ENCODE measurements at regions not wholly inside any gene's neighbourhood (a gene's known extent, or its start where the extent isn't known, plus 50 kb on each side); places are given as distances from the start of the nearest gene placed in this dataset.

GRCh38 chr2:221822416-221822815 is 250.3 kb upstream of the EPHA4 start:
- H3K9me3 ChIP-seq, result no peaks in the 10 kb centered on the region
- no peaks in the 10 kb centered on the region for H3K27me3 ChIP-seq
- no peak overlapping the region for H3K4me3 ChIP-seq (ENCODE audit: low read depth in 1 of 2, low read length in 1 of 2)
- no peaks in the 10 kb centered on the region for H3K36me3 ChIP-seq
- TF ChIP-seq CTCF (IDR thresholded peaks at IDR 0.05), result no peak
- no peaks in the 10 kb centered on the region for H3K4me1 ChIP-seq (ENCODE audit: control insufficient read depth in 1 of 2, insufficient read depth in 1 of 2, low read depth in 1 of 2, low read length in 1 of 2)
- no peak overlapping the region for H3K27ac ChIP-seq

- H3K36me3 ChIP-seq, result no peaks in the 10 kb centered on the region
- TF ChIP-seq CTCF (IDR thresholded peaks at IDR 0.05), result no peak
- H3K4me1 ChIP-seq (ENCODE audit: control insufficient read depth in 1 of 2, insufficient read depth in 1 of 2, low read depth in 1 of 2, low read length in 1 of 2), result no peaks in the 10 kb centered on the region
- H3K9me3 ChIP-seq, result no peaks in the 10 kb centered on the region
- no peak overlapping the region for H3K4me3 ChIP-seq (ENCODE audit: low read depth in 1 of 2, low read length in 1 of 2)
- no peaks in the 10 kb centered on the region for H3K27me3 ChIP-seq
- no peak overlapping the region for H3K27ac ChIP-seq
Measured at GRCh38 chr2:221818616-221819320, 246.7 kb upstream of the EPHA4 start.

GRCh38 chr2:221817878-221818277 is 245.8 kb upstream of the EPHA4 start:
- H3K4me3 ChIP-seq (ENCODE audit: low read depth in 1 of 2, low read length in 1 of 2), result no peak overlapping the region
- H3K27me3 ChIP-seq, result no peaks in the 10 kb centered on the region
- no peaks in the 10 kb centered on the region for H3K4me1 ChIP-seq (ENCODE audit: control insufficient read depth in 1 of 2, insufficient read depth in 1 of 2, low read depth in 1 of 2, low read length in 1 of 2)
- TF ChIP-seq CTCF (IDR thresholded peaks at IDR 0.05), result no peak
- H3K36me3 ChIP-seq, result no peaks in the 10 kb centered on the region
- no peak overlapping the region for H3K27ac ChIP-seq
- H3K9me3 ChIP-seq, result no peaks in the 10 kb centered on the region

- TF ChIP-seq CTCF (IDR thresholded peaks at IDR 0.05), result no peak
- no peaks in the 10 kb centered on the region for H3K4me1 ChIP-seq (ENCODE audit: control insufficient read depth in 1 of 2, insufficient read depth in 1 of 2, low read depth in 1 of 2, low read length in 1 of 2)
- no peaks in the 10 kb centered on the region for H3K36me3 ChIP-seq
- H3K27me3 ChIP-seq, result no peaks in the 10 kb centered on the region
- H3K4me3 ChIP-seq (ENCODE audit: low read depth in 1 of 2, low read length in 1 of 2), result no peak overlapping the region
- H3K27ac ChIP-seq, result no peak overlapping the region
- H3K9me3 ChIP-seq, result no peaks in the 10 kb centered on the region
Measured at GRCh38 chr2:221817052-221817451, 244.9 kb upstream of the EPHA4 start.

- no peaks in the 10 kb centered on the region for H3K4me1 ChIP-seq (ENCODE audit: control insufficient read depth in 1 of 2, insufficient read depth in 1 of 2, low read depth in 1 of 2, low read length in 1 of 2)
- no peak for TF ChIP-seq CTCF (IDR thresholded peaks at IDR 0.05)
- H3K27ac ChIP-seq, result no peak overlapping the region
- no peaks in the 10 kb centered on the region for H3K27me3 ChIP-seq
- no peaks in the 10 kb centered on the region for H3K9me3 ChIP-seq
- no peak overlapping the region for H3K4me3 ChIP-seq (ENCODE audit: low read depth in 1 of 2, low read length in 1 of 2)
- no peaks in the 10 kb centered on the region for H3K36me3 ChIP-seq
Measured at GRCh38 chr2:221816566-221816965, 244.5 kb upstream of the EPHA4 start.

All from neutrophil (primary cell).